Testis (tissue), 2 donors: ENCODE measurements at regions not wholly inside any gene's neighbourhood (a gene's known extent, or its start where the extent isn't known, plus 50 kb on each side); places are given as distances from the start of the nearest gene placed in this dataset.

ENCODE experiments used
- DNase-seq: peaks from one replicate; pipeline ENCODE4 v3.0.0-alpha.2; 2019
- H3K27ac ChIP-seq, 2 donors: fragments of 200-600 bp; sonication (generic); one replicate each; pipeline ENCODE4 v1.5.1; 2019
- H3K27me3 ChIP-seq: fragments of 200-600 bp; sonication (generic); one replicate; pipeline ENCODE4 v1.5.1; 2019
- H3K36me3 ChIP-seq: fragments of 200-600 bp; sonication (generic); one replicate; pipeline ENCODE4 v1.5.1; 2017; ENCODE audit warnings: low read depth; ENCODE audit errors: missing control alignments
- H3K4me1 ChIP-seq: fragments of 200-600 bp; sonication (generic); one replicate; pipeline ENCODE4 v1.5.1; 2019
- H3K4me3 ChIP-seq, 2 donors: fragments of 200-600 bp; sonication (generic); one replicate each; pipeline ENCODE4 v1.5.1; 2017 to 2019
- H3K9me3 ChIP-seq: fragments of 200-600 bp; sonication (generic); one replicate; pipeline ENCODE4 v1.5.1; 2017
- POLR2A ChIP-seq: fragments of 450-650 bp; IDR thresholded peaks from one replicate; pipeline ENCODE4 v1.6.1; 2017; ENCODE audit warnings: antibody characterized with exemption, mild to moderate bottlenecking, moderate library complexity
- WGBS, 2 donors: methylation state at CpG; one replicate each; pipeline ENCODE4 v1.1.5; 2018; 5-methylcytosine and 5-hydroxymethylcytosine counted together
- intact Hi-C: fragments of 100-400 bp; cut with DNase I; formaldehyde crosslinking; loops from one replicate; pipeline ENCODE4 v1.15.1; 2023; ENCODE audit warnings: low total_unique reads
- TF ChIP-seq, protein P1 (sequence below), 3 experiments: fragments of 450-650 bp in 2 of 3; fragments of 200-600 bp in 1 of 3; sonication (generic) in 1 of 3; IDR thresholded peaks; one replicate each; pipeline ENCODE4 v1.5.1; 2016 to 2019; ENCODE audit warnings: antibody characterized with exemption in 3 of 3, mild to moderate bottlenecking in 2 of 3, moderate library complexity in 1 of 3

- H3K27me3 ChIP-seq: no peaks in the 10 kb centered on the region
- H3K4me1 ChIP-seq: no peaks in the 10 kb centered on the region
- no peak overlapping the region for H3K4me3 ChIP-seq
- intact Hi-C loops: no loop called here
- no peaks in the 10 kb centered on the region for H3K9me3 ChIP-seq
- no peaks in the 10 kb centered on the region for H3K36me3 ChIP-seq
- TF ChIP-seq, protein P1, sequence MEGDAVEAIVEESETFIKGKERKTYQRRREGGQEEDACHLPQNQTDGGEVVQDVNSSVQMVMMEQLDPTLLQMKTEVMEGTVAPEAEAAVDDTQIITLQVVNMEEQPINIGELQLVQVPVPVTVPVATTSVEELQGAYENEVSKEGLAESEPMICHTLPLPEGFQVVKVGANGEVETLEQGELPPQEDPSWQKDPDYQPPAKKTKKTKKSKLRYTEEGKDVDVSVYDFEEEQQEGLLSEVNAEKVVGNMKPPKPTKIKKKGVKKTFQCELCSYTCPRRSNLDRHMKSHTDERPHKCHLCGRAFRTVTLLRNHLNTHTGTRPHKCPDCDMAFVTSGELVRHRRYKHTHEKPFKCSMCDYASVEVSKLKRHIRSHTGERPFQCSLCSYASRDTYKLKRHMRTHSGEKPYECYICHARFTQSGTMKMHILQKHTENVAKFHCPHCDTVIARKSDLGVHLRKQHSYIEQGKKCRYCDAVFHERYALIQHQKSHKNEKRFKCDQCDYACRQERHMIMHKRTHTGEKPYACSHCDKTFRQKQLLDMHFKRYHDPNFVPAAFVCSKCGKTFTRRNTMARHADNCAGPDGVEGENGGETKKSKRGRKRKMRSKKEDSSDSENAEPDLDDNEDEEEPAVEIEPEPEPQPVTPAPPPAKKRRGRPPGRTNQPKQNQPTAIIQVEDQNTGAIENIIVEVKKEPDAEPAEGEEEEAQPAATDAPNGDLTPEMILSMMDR (IDR thresholded peaks at IDR 0.05): no peak
- no peak for TF ChIP-seq POLR2A
- no peak for DNase-seq
- H3K27ac ChIP-seq: no peak overlapping the region
- WGBS, 2 donors: 57 to 64% methylated on average over 7 of the region's 7 CpGs
Measured at GRCh38 chr1:213761845-213762407, 225.8 kb upstream of the PROX1 start.

- H3K4me1 ChIP-seq: no peaks in the 10 kb centered on the region
- H3K4me3 ChIP-seq: no peak overlapping the region
- no peak for TF ChIP-seq POLR2A
- TF ChIP-seq, protein P1 (IDR thresholded peaks at IDR 0.05): no peak
- 84 to 85% methylated on average over 4 of the region's 4 CpGs for WGBS, 2 donors
- intact Hi-C loops: no loop called here
- H3K27ac ChIP-seq: no peak overlapping the region
- H3K27me3 ChIP-seq: no peaks in the 10 kb centered on the region
- H3K9me3 ChIP-seq: no peaks in the 10 kb centered on the region
- no peaks in the 10 kb centered on the region for H3K36me3 ChIP-seq
- DNase-seq: no peak
Measured at GRCh38 chr1:213767683-213768082, 220.1 kb upstream of the PROX1 start.

- H3K27ac ChIP-seq: no peak overlapping the region
- no peaks in the 10 kb centered on the region for H3K9me3 ChIP-seq
- H3K4me1 ChIP-seq: no peaks in the 10 kb centered on the region
- H3K4me3 ChIP-seq: no peak overlapping the region
- no peak for TF ChIP-seq POLR2A
- TF ChIP-seq, protein P1 (IDR thresholded peaks at IDR 0.05): no peak
- no peak for DNase-seq
- intact Hi-C loops: no loop called here
- 57 to 59% methylated on average over 17 to 23 of the region's 23 CpGs for WGBS, 2 donors
- H3K36me3 ChIP-seq: no peaks in the 10 kb centered on the region
- H3K27me3 ChIP-seq: no peaks in the 10 kb centered on the region
Measured at GRCh38 chr1:213772128-213773063, 215.4 kb upstream of the PROX1 start.

DNA sequence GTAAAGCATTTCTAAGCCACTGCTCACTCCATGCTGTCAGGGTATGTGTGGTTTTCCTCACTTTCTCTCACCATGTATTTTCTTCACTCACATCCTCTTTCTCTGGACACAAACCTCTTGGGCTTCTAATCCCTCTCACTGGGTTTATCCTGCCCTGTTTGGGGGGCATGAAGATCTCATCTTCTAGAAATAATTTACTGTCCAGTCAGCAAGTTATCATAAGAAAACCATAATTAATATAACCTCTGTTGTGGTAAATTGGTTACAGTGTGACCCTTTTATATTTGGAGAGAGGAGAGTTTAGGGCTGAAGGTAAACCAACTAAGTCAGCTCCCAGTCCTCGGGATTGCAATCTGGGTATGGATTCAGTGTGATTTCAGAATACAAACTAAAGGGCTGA is 213.8 kb upstream of the PROX1 start:
- no peak overlapping the region for H3K27ac ChIP-seq
- H3K9me3 ChIP-seq: no peaks in the 10 kb centered on the region
- intact Hi-C loops: no loop called here
- 79 to 91% methylated on average over 1 of the region's 1 CpG for WGBS, 2 donors
- no peaks in the 10 kb centered on the region for H3K36me3 ChIP-seq
- H3K4me1 ChIP-seq: no peaks in the 10 kb centered on the region
- H3K27me3 ChIP-seq: no peaks in the 10 kb centered on the region
- TF ChIP-seq POLR2A: no peak
- TF ChIP-seq, protein P1 (IDR thresholded peaks at IDR 0.05): no peak
- no peak for DNase-seq
- H3K4me3 ChIP-seq: no peak overlapping the region
